Raji (cell line): ENCODE measurements at regions not wholly inside any gene's neighbourhood (a gene's known extent, or its start where the extent isn't known, plus 50 kb on each side); places are given as distances from the start of the nearest gene placed in this dataset.

Experiments
- POLR2A ChIP-seq: IDR thresholded peaks from 2 replicates; pipeline ENCODE4 v1.6.1; 2011; ENCODE audit warnings: low read depth, low read length, control low read depth; ENCODE audit not compliant: insufficient read depth

- no peak for TF ChIP-seq POLR2A
These were observed 114.6 kb upstream of the MAP3K1 start for GRCh38 chr5:56700711-56701110.

- no peak for TF ChIP-seq POLR2A
These were observed 115.8 kb upstream of the MAP3K1 start for GRCh38 chr5:56699538-56699937.

GRCh38 chr5:56698463-56699381 lies 116.6 kb upstream of the MAP3K1 start:
- no peak for TF ChIP-seq POLR2A

- no peak for TF ChIP-seq POLR2A
These were observed 118.4 kb upstream of the MAP3K1 start for GRCh38 chr5:56696900-56697299.

DNA sequence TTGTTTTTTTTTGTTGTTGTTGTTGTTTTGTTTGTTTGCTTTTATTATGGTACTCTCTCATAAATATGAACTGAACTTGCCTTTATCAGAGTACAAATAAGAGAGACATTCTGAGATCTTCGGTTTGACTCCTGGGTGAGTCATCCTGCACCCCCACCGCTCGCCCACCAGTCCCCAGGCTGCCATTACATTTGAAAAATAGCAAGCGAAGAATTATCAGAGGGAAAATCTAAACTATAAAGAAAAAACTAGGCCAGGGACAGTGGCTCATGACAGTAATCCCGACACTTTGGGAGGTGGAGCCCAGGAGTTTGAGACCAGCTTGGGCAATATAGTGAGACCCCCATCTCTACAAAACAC lies 122.1 kb upstream of the MAP3K1 start:
- no peak for TF ChIP-seq POLR2A

DNA sequence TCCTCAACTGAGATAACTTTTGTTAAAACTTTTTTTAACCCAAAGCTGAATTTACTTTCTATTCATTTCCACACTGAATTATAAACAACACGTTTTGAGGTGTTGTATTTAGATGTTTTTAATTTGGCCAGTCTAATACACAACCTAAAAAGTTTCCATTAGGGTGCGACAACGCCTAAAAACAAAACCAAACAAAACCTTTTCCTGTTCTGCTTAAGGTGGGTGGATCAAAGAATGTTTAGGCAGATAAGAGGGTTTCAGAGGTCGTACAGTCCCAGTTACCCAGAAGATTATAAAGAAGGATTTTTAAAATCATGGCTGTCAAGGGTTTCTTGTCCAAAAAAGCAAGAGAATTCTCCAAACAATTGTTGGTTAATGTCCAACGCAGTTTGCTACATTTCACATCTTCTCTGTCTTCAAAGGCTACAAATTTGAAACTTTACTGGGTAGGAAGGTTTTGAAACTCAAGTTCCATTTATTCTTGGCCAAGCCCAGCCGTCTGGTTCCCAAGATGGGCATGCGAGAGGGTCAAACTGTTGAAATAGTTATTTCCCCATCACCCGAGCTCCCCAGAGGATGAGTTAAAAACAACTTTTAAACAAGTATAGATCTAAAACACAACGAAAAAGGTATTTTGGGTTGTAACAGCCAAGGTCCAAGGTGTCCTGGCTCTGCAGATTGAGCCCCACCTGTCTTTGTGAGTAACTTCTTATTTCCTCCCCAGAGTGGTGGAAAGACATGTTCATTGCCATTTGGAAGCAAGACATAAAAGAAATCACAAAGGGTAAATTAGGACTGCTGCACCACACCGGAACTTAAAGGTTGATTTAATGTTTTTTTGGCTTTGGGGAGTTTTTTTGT lies 122.8 kb upstream of the MAP3K1 start:
- TF ChIP-seq POLR2A: no peak

- no peak for TF ChIP-seq POLR2A
These were observed 126.9 kb upstream of the MAP3K1 start for GRCh38 chr5:56688402-56688801.

DNA sequence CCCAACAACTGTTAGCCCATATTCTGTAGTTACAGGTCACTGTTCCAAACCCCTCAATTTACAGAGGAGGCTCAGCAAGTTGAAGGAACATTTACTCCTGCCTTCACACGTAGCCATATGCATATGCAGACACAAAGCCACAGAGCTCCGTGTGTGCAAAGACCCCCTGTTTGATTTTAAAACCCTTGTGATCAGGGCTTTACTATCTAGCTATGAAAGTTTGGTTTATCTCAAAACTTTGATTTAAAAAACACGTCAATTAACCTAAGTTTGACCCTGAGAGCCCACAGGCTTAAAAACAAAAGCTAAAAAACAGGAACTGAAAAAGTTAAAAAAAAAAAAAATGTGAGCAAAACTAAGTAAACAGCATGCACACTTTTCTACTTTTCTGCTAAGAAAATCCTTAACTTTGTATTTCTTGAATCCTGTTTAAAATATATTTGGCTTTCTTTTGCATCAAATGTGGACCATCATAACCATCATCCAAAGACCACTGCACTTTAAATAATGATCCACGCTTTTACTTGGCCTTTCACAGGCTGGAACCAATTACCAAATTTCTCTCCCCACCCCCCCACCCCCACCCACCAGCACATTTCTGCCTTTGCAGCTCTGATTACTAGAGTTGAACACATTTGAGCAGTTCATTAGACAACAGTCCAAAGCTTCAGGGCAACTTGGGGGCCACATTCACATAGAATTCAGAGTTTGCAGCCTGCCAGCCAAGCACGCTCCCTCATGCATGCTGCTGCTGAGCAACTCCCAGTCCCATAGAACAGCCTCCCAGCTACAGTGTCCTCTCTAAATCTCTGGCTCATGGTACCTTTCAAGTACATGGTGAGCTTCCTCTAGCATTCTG lies 128.8 kb upstream of the MAP3K1 start:
- TF ChIP-seq POLR2A: peak; percentile 42

GRCh38 chr5:56685503-56686217 lies 129.7 kb upstream of the MAP3K1 start:
- TF ChIP-seq POLR2A: no peak

GRCh38 chr5:56684159-56684558 lies 131.2 kb upstream of the MAP3K1 start:
- no peak for TF ChIP-seq POLR2A

GRCh38 chr5:56683733-56684132 lies 131.6 kb upstream of the MAP3K1 start:
- TF ChIP-seq POLR2A: no peak

DNA sequence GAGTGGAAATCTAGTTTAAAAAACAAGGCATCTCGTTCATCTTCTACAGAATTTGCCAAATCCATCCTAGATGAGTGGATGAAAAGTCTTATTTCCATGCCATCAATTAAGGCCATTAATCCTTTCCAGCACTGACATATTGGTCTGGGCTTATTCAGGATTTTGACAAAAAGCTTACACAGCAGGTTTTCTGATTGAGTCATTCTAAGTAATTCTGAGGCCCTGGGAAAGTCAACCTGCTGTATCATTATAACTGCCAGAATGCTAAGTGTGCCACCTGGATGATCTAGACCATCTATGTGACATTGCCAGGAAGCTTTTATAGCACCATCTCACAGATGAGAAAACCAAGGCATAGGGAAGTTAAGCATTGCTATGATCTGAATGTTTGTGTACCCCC lies 132.1 kb upstream of the MAP3K1 start:
- no peak for TF ChIP-seq POLR2A

DNA sequence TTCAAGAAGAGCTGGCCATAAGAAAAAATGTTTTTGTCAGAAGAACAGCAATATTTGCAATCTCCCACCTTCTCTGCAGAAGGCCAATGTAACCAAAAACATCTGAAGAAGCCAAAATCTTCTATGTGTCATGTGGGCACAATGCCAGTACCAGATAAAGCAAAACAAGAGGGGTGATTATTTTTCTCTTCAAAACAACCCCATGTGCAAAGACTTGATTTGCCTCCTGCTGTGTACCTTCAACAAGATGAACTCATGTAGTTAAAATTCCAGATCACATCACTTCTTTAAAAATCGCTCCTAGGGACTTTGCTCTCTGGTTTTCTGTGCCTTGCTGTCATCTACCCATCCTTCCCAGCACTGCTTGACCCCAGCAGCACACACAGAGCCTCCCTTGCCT lies 134.0 kb upstream of the MAP3K1 start:
- no peak for TF ChIP-seq POLR2A

DNA sequence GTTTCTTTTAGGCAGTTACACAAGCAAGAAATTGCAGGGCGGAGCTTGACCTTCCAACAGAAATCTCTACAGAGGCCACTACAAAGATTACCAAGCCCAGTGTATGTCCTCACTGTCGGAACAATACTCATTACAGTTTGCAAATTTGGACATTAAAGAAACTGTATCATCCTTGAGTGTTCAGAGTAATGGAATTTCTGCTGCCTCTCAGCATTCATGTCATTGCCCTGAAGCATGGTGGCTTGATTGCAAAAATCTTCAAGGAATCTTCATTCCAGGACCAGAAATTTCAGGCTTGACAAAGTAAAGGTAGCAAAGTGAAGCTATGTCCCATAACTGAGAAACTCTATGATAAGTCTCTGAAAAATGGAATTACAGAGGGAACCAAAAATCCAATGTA lies 134.6 kb upstream of the MAP3K1 start:
- TF ChIP-seq POLR2A: no peak
